ENCODE measurements at regions not wholly inside any gene's neighbourhood (a gene's known extent, or its start where the extent isn't known, plus 50 kb on each side); places are given as distances from the start of the nearest gene placed in this dataset.

- WGBS, 2 experiments (ENCODE audit: extremely low coverage in 2 of 2, insufficient read length in 1 of 2), result 50% methylated on average over 1 of the region's 25 CpGs; no CpG with 5 or more reads in 1 of the 2 experiments
- H3K27ac ChIP-seq (ENCODE audit: insufficient read depth, low read length), result no peak overlapping the region
- CTCF ChIA-PET, result no interaction called here
- H3K9me3 ChIP-seq (ENCODE audit: control insufficient read depth, insufficient read depth, low read length), result peaks cover 18% of the 10 kb centered on the region
- DNase-seq, result no peak
- no peak overlapping the region for H3K9ac ChIP-seq (ENCODE audit: low read depth, low read length)
- H2BK20ac ChIP-seq (ENCODE audit: low read depth, low read length), result no peak overlapping the region
- H4K5ac ChIP-seq (ENCODE audit: low read depth, low read length), result no peak overlapping the region
- H3K4me2 ChIP-seq (ENCODE audit: low read depth, low read length), result no peak overlapping the region
- intact Hi-C loops (cut with micrococcal nuclease), result no loop called here
- in situ Hi-C loops (cut with MboI; ENCODE audit: low sequenced_read_pairs), result no loop called here
- H3K9me1 ChIP-seq (ENCODE audit: insufficient read depth, low read length), result no peaks in the 10 kb centered on the region
- no peak overlapping the region for H2BK15ac ChIP-seq (ENCODE audit: low read depth, low read length)
- H4K91ac ChIP-seq (ENCODE audit: insufficient read depth, low read depth, low read length), result no peak overlapping the region
- H2AK5ac ChIP-seq (ENCODE audit: low read depth, low read length), result no peak overlapping the region
- no peaks in the 10 kb centered on the region for H3K4me1 ChIP-seq (ENCODE audit: control insufficient read depth, insufficient read depth, low read length)
- TF ChIP-seq, protein P1, sequence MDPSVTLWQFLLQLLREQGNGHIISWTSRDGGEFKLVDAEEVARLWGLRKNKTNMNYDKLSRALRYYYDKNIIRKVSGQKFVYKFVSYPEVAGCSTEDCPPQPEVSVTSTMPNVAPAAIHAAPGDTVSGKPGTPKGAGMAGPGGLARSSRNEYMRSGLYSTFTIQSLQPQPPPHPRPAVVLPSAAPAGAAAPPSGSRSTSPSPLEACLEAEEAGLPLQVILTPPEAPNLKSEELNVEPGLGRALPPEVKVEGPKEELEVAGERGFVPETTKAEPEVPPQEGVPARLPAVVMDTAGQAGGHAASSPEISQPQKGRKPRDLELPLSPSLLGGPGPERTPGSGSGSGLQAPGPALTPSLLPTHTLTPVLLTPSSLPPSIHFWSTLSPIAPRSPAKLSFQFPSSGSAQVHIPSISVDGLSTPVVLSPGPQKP (IDR thresholded peaks at IDR 0.05; ENCODE audit: borderline replicate concordance, low read depth, low read length), result no peak
- TF ChIP-seq RCOR1 (IDR thresholded peaks at IDR 0.05; ENCODE audit: insufficient replicate concordance, low read length) (no peak), POLR2A (IDR thresholded peaks at IDR 0.05; ENCODE audit: low read depth, low read length) (no peak), MAFK (IDR thresholded peaks at IDR 0.05; ENCODE audit: low read depth, low read length) (no peak), NFE2L2 (IDR thresholded peaks at IDR 0.05; ENCODE audit: low read depth, low read length) (no peak), MXI1 (IDR thresholded peaks at IDR 0.05; ENCODE audit: borderline replicate concordance, low read depth, low read length) (no peak), RFX5 (IDR thresholded peaks at IDR 0.05; ENCODE audit: low read depth, low read length) (no peak), CEBPB (IDR thresholded peaks at IDR 0.05; ENCODE audit: low read depth, low read length) (no peak), SMC3 (IDR thresholded peaks at IDR 0.05; ENCODE audit: low read depth, low read length) (no peak), BHLHE40 (IDR thresholded peaks at IDR 0.05; ENCODE audit: low read depth, low read length) (no peak), MAZ (IDR thresholded peaks at IDR 0.05; ENCODE audit: borderline replicate concordance, low read depth, low read length) (no peak), CHD1 (IDR thresholded peaks at IDR 0.05; ENCODE audit: low read depth, low read length) (no peak)
- TF ChIP-seq, protein P2, sequence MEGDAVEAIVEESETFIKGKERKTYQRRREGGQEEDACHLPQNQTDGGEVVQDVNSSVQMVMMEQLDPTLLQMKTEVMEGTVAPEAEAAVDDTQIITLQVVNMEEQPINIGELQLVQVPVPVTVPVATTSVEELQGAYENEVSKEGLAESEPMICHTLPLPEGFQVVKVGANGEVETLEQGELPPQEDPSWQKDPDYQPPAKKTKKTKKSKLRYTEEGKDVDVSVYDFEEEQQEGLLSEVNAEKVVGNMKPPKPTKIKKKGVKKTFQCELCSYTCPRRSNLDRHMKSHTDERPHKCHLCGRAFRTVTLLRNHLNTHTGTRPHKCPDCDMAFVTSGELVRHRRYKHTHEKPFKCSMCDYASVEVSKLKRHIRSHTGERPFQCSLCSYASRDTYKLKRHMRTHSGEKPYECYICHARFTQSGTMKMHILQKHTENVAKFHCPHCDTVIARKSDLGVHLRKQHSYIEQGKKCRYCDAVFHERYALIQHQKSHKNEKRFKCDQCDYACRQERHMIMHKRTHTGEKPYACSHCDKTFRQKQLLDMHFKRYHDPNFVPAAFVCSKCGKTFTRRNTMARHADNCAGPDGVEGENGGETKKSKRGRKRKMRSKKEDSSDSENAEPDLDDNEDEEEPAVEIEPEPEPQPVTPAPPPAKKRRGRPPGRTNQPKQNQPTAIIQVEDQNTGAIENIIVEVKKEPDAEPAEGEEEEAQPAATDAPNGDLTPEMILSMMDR (conservative IDR thresholded peaks at IDR 0.05; ENCODE audit: low read depth, low read length), result no peak
- TF ChIP-seq, protein P3, sequence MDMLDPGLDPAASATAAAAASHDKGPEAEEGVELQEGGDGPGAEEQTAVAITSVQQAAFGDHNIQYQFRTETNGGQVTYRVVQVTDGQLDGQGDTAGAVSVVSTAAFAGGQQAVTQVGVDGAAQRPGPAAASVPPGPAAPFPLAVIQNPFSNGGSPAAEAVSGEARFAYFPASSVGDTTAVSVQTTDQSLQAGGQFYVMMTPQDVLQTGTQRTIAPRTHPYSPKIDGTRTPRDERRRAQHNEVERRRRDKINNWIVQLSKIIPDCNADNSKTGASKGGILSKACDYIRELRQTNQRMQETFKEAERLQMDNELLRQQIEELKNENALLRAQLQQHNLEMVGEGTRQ (IDR thresholded peaks at IDR 0.05; ENCODE audit: low read depth, low read length), result no peak
- dilution Hi-C loops (cut with HindIII; ENCODE audit: low sequenced_read_pairs, unreplicated experiment), result no loop called here
- H3K4me3 ChIP-seq (ENCODE audit: insufficient read depth, low read depth, low read length), result no peak overlapping the region
- no peaks in the 10 kb centered on the region for H3K36me3 ChIP-seq (ENCODE audit: control insufficient read depth, insufficient read depth, low read length)
- no peak overlapping the region for H2AK9ac ChIP-seq (replicated peaks; ENCODE audit: low read depth, low read length, poor library complexity)
- no peak overlapping the region for H3K23ac ChIP-seq (ENCODE audit: low read depth, low read length)
- POLR2A ChIA-PET (ENCODE audit: unreplicated experiment), result no interaction called here
- no peak overlapping the region for H2BK120ac ChIP-seq (ENCODE audit: low read depth, low read length)
- no peak overlapping the region for H4K8ac ChIP-seq (ENCODE audit: low read depth in 2 of 2, low read length in 2 of 2)
- H3K27me3 ChIP-seq (ENCODE audit: control insufficient read depth, insufficient read depth, low read length), result no peaks in the 10 kb centered on the region
- H3K56ac ChIP-seq (ENCODE audit: extremely low read depth, insufficient read depth, low read length), result no peak overlapping the region
- no peak overlapping the region for H3K14ac ChIP-seq (replicated peaks; ENCODE audit: low read depth, low read length)
- no peak overlapping the region for H3K18ac ChIP-seq (ENCODE audit: low read depth, low read length)
- no TSS peak for BruUV-seq (replicated peaks)
- H3K79me1 ChIP-seq (ENCODE audit: low read depth in 1 of 2, low read length in 2 of 2), result no peaks in the 10 kb centered on the region
- no peak overlapping the region for H3K4ac ChIP-seq (ENCODE audit: low read depth, low read length)
- H2AFZ ChIP-seq (replicated peaks; ENCODE audit: low read length, poor library complexity), result no peak overlapping the region
- no peak overlapping the region for H2BK5ac ChIP-seq (ENCODE audit: low read depth, low read length, poor library complexity, severe bottlenecking)
- ATAC-seq (ENCODE audit: low read depth), result no peak
- no peaks in the 10 kb centered on the region for H4K20me1 ChIP-seq (ENCODE audit: insufficient read depth, low read length)
These were observed 671.8 kb downstream of the QKI start for GRCh38 chr6:164086076-164086887.

All from IMR-90 (cell line).